ENCODE measurements at regions not wholly inside any gene's neighbourhood (a gene's known extent, or its start where the extent isn't known, plus 50 kb on each side); places are given as distances from the start of the nearest gene placed in this dataset.

GRCh38 chr3:73705792-73706191, 81.1 kb upstream of the PDZRN3 start:
- ATAC-seq (replicated peaks) (no peak), DNase-seq (no peak)
- Mint-ChIP-seq H3K4me1 (ENCODE audit: low read depth in 2 of 2) (no peaks in the 10 kb centered on the region), H3K27ac (no peak overlapping the region), H3K27me3 (no peaks in the 10 kb centered on the region), H3K4me3 (no peak overlapping the region), H3K9me3 (peaks cover 0 to 9% of the 10 kb centered on the region in 2 donors), H3K36me3 (ENCODE audit: insufficient read depth) (no peaks in the 10 kb centered on the region)

GRCh38 chr3:73699327-73699726, 74.6 kb upstream of the PDZRN3 start:
- Mint-ChIP-seq H3K27me3 (no peaks in the 10 kb centered on the region), H3K27ac (no peak overlapping the region), H3K4me3 (no peak overlapping the region), H3K4me1 (ENCODE audit: low read depth in 2 of 2) (no peaks in the 10 kb centered on the region), H3K36me3 (ENCODE audit: insufficient read depth) (no peaks in the 10 kb centered on the region), H3K9me3 (peaks cover 3 to 7% of the 10 kb centered on the region in 2 donors)
- ATAC-seq (replicated peaks) (no peak), DNase-seq (no peak)

GRCh38 chr3:73697020-73697419, 72.3 kb upstream of the PDZRN3 start:
- Mint-ChIP-seq H3K9me3 (peaks cover 0 to 7% of the 10 kb centered on the region in 2 donors), H3K27me3 (no peaks in the 10 kb centered on the region), H3K36me3 (ENCODE audit: insufficient read depth) (no peaks in the 10 kb centered on the region), H3K4me3 (no peak overlapping the region), H3K4me1 (ENCODE audit: low read depth in 2 of 2) (no peaks in the 10 kb centered on the region), H3K27ac (no peak overlapping the region)
- ATAC-seq (replicated peaks) (no peak), DNase-seq (no peak)

GRCh38 chr3:73695841-73696240, 71.1 kb upstream of the PDZRN3 start:
- Mint-ChIP-seq H3K27ac (no peak overlapping the region), H3K4me3 (no peak overlapping the region), H3K9me3 (peaks cover 0 to 7% of the 10 kb centered on the region in 2 donors), H3K27me3 (no peaks in the 10 kb centered on the region), H3K4me1 (ENCODE audit: low read depth in 2 of 2) (no peaks in the 10 kb centered on the region), H3K36me3 (ENCODE audit: insufficient read depth) (no peaks in the 10 kb centered on the region)
- DNase-seq (no peak), ATAC-seq (replicated peaks) (no peak)

GRCh38 chr3:73694983-73695757, 70.4 kb upstream of the PDZRN3 start:
- H3K4me3 Mint-ChIP-seq, result no peak overlapping the region
- no peaks in the 10 kb centered on the region for H3K36me3 Mint-ChIP-seq (ENCODE audit: insufficient read depth)
- H3K27ac Mint-ChIP-seq, result no peak overlapping the region
- no peak for DNase-seq
- no peaks in the 10 kb centered on the region for H3K4me1 Mint-ChIP-seq (ENCODE audit: low read depth in 2 of 2)
- H3K9me3 Mint-ChIP-seq, result peaks cover 0 to 7% of the 10 kb centered on the region in 2 donors
- no peak for ATAC-seq (replicated peaks)
- no peaks in the 10 kb centered on the region for H3K27me3 Mint-ChIP-seq

- H3K36me3 Mint-ChIP-seq (ENCODE audit: insufficient read depth), result peaks cover 3% of the 10 kb centered on the region
Measured at GRCh38 chr3:73687106-73688004, 62.6 kb upstream of the PDZRN3 start.

GRCh38 chr3:73685061-73685460, 60.3 kb upstream of the PDZRN3 start:
- Mint-ChIP-seq H3K27ac (no peak overlapping the region), H3K36me3 (ENCODE audit: insufficient read depth) (peaks cover 2% of the 10 kb centered on the region), H3K4me1 (ENCODE audit: low read depth in 2 of 2) (no peaks in the 10 kb centered on the region), H3K9me3 (peaks cover 3 to 6% of the 10 kb centered on the region in 2 donors), H3K27me3 (no peaks in the 10 kb centered on the region), H3K4me3 (no peak overlapping the region)
- ATAC-seq (replicated peaks) (no peak), DNase-seq (no peak)

More at GRCh38 chr3:73687106-73688004, 62.6 kb upstream of the PDZRN3 start:
- H3K4me3 Mint-ChIP-seq, result no peak overlapping the region
- no peak for ATAC-seq (replicated peaks)
- no peak for DNase-seq
- H3K4me1 Mint-ChIP-seq (ENCODE audit: low read depth in 2 of 2), result no peaks in the 10 kb centered on the region
- no peak overlapping the region for H3K27ac Mint-ChIP-seq
- no peaks in the 10 kb centered on the region for H3K27me3 Mint-ChIP-seq
- peaks cover 3 to 6% of the 10 kb centered on the region in 2 donors for H3K9me3 Mint-ChIP-seq

GRCh38 chr3:73683706-73684105, 59.0 kb upstream of the PDZRN3 start:
- ATAC-seq (replicated peaks) (no peak), DNase-seq (no peak)
- Mint-ChIP-seq H3K27me3 (no peaks in the 10 kb centered on the region), H3K36me3 (ENCODE audit: insufficient read depth) (no peaks in the 10 kb centered on the region), H3K9me3 (peaks cover 3 to 6% of the 10 kb centered on the region in 2 donors), H3K4me1 (ENCODE audit: low read depth in 2 of 2) (no peaks in the 10 kb centered on the region), H3K27ac (no peak overlapping the region), H3K4me3 (no peak overlapping the region)

GRCh38 chr3:73681610-73682009, 56.9 kb upstream of the PDZRN3 start:
- Mint-ChIP-seq H3K27ac (no peak overlapping the region), H3K27me3 (no peaks in the 10 kb centered on the region), H3K36me3 (ENCODE audit: insufficient read depth) (no peaks in the 10 kb centered on the region), H3K4me3 (no peak overlapping the region), H3K4me1 (ENCODE audit: low read depth in 2 of 2) (no peaks in the 10 kb centered on the region), H3K9me3 (peaks cover 6% of the 10 kb centered on the region in 2 donors)
- DNase-seq, result no peak
- ATAC-seq (replicated peaks), result no peak

GRCh38 chr3:73681198-73681597, 56.5 kb upstream of the PDZRN3 start:
- H3K27me3 Mint-ChIP-seq, result no peaks in the 10 kb centered on the region
- DNase-seq (no peak), ATAC-seq (replicated peaks) (no peak)
- H3K36me3 Mint-ChIP-seq (ENCODE audit: insufficient read depth), result no peaks in the 10 kb centered on the region
- no peaks in the 10 kb centered on the region for H3K4me1 Mint-ChIP-seq (ENCODE audit: low read depth in 2 of 2)
- no peak overlapping the region for H3K4me3 Mint-ChIP-seq
- H3K9me3 Mint-ChIP-seq, result peaks cover 6% of the 10 kb centered on the region in 2 donors
- H3K27ac Mint-ChIP-seq, result no peak overlapping the region

- no peaks in the 10 kb centered on the region for H3K36me3 Mint-ChIP-seq (ENCODE audit: insufficient read depth)
- no peak for ATAC-seq (replicated peaks)
- peaks cover 6% of the 10 kb centered on the region in 2 donors for H3K9me3 Mint-ChIP-seq
- no peak for DNase-seq
- no peaks in the 10 kb centered on the region for H3K4me1 Mint-ChIP-seq (ENCODE audit: low read depth in 2 of 2)
- H3K27ac Mint-ChIP-seq, result no peak overlapping the region
- H3K27me3 Mint-ChIP-seq, result no peaks in the 10 kb centered on the region
- no peak overlapping the region for H3K4me3 Mint-ChIP-seq
Measured at GRCh38 chr3:73680391-73681095, 55.8 kb upstream of the PDZRN3 start.

GRCh38 chr3:73677336-73678024, 52.7 kb upstream of the PDZRN3 start:
- Mint-ChIP-seq H3K36me3 (ENCODE audit: insufficient read depth) (no peaks in the 10 kb centered on the region), H3K4me1 (ENCODE audit: low read depth in 2 of 2) (no peaks in the 10 kb centered on the region), H3K4me3 (no peak overlapping the region), H3K9me3 (peaks cover 8 to 16% of the 10 kb centered on the region in 2 donors), H3K27me3 (no peaks in the 10 kb centered on the region), H3K27ac (no peak overlapping the region)
- ATAC-seq (replicated peaks) (no peak), DNase-seq (no peak)

Measured in effector memory CD8-positive, alpha-beta T cell (primary cell).